GM12864 (cell line): ENCODE measurements at regions not wholly inside any gene's neighbourhood (a gene's known extent, or its start where the extent isn't known, plus 50 kb on each side); places are given as distances from the start of the nearest gene placed in this dataset.

Source experiments
- DNase-seq: peaks from one replicate; pipeline ENCODE4 v3.0.0-alpha.2; 2011; ENCODE audit warnings: low read depth
- H3K4me3 ChIP-seq: 2 replicates; pipeline ENCODE4 v1.5.1; 2011; ENCODE audit warnings: mild to moderate bottlenecking, low read depth, low read length, control low read depth
- CTCF ChIP-seq: IDR thresholded peaks from 2 replicates; pipeline ENCODE4 v1.5.1; 2011; ENCODE audit warnings: low read depth, mild to moderate bottlenecking, moderate library complexity, low read length, control low read depth, inconsistent platforms; ENCODE audit errors: missing control alignments

- no peak for TF ChIP-seq CTCF
- H3K4me3 ChIP-seq, result no peak overlapping the region
- DNase-seq, result no peak
Observed at GRCh38 chrX:122046226-122046625, 998.8 kb downstream of the GLUD2 start.

- H3K4me3 ChIP-seq, result no peak overlapping the region
- TF ChIP-seq CTCF, result no peak
- DNase-seq, result no peak
Observed at GRCh38 chrX:122046815-122047214, 999.4 kb downstream of the GLUD2 start.

- DNase-seq, result no peak
- no peak overlapping the region for H3K4me3 ChIP-seq
- TF ChIP-seq CTCF, result no peak
Observed at GRCh38 chrX:122047261-122047660, 999.9 kb downstream of the GLUD2 start.

DNA sequence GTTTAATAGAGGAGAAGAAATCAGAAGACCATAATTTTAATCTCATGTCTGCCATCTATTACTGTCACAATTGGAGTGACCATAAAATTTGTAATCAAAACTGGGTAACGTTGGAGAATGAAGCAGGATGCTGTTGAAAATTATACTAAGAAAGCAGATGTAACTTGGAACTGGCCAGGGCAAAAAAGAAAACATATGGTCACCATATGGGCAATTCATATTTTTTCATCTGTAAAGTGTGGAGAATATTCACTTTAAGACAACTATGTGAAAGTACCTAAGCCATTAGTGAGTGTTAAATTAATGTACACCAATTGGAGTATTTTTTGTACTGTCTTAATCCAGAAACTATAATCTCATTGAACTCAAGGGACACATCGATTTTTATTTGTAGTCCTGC lies 1008.0 kb downstream of the GLUD2 start:
- no peak overlapping the region for H3K4me3 ChIP-seq
- DNase-seq, result no peak
- no peak for TF ChIP-seq CTCF

DNA sequence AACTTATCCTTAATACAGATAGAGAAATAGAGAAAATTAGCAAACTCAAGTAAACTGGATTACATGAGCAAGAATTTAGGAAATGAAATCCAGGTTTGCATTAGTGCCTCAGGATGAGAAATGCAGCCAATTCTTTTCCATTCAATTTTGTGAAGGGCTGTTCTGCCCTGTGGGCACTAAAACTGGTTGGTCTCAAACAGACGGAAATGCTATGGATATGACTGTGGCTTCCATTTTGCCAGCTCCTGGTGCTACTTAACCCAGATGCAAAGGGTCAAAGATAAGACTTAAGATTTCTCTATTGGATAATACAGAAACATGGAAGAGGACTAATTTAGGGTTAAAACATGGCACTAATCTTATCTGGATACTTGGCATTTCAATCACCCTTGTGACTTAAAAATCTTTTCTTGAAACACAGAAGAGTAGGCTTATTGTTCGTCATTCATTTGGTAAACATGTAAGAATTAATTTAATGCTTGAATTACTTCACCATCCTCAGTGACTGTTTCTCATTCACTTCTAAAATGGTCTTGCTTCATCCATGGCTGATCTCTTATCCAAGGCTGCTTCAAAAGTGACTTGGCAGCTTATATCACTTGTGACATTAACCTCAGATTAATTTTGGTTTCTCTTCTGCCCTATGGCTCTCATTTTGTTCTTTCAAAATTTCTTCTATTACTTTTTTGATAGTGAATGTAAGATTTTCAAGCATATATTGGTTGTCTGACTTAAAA lies 1008.7 kb downstream of the GLUD2 start:
- DNase-seq, result no peak
- no peak overlapping the region for H3K4me3 ChIP-seq
- TF ChIP-seq CTCF, result no peak

- no peak for DNase-seq
- TF ChIP-seq CTCF, result no peak
- no peak overlapping the region for H3K4me3 ChIP-seq
Observed at GRCh38 chrX:122076241-122076640, 1028.8 kb downstream of the GLUD2 start.

- no peak for TF ChIP-seq CTCF
- H3K4me3 ChIP-seq, result no peak overlapping the region
- DNase-seq, result no peak
Observed at GRCh38 chrX:122078079-122078478, 1030.7 kb downstream of the GLUD2 start.
